Gastroesophageal sphincter (tissue), 4 donors: ENCODE measurements at regions not wholly inside any gene's neighbourhood (a gene's known extent, or its start where the extent isn't known, plus 50 kb on each side); places are given as distances from the start of the nearest gene placed in this dataset.

ENCODE experiments used
- ATAC-seq: fragments of 150-250 bp; one replicate; pipeline ENCODE4 v1.9.1; 2016; ENCODE audit warnings: mild to moderate bottlenecking, moderate library complexity
- H3K27ac ChIP-seq, 4 donors: fragments of 200-600 bp; sonication (generic) in 3 of 4; 1 replicate in 3 of 4; 2 replicates in 1 of 4; pipeline ENCODE4 v1.5.1; 2016 to 2019
- H3K27me3 ChIP-seq: fragments of 200-600 bp; sonication (generic); one replicate; pipeline ENCODE4 v1.5.1; 2019
- H3K36me3 ChIP-seq, 2 donors: fragments of 200-600 bp; sonication (generic); one replicate each; pipeline ENCODE4 v1.5.1; 2019; ENCODE audit warnings: control low read depth in 1 of 2
- H3K4me1 ChIP-seq, 3 donors: fragments of 200-600 bp; sonication (generic); 1 replicate in 2 of 3; 2 replicates in 1 of 3; pipeline ENCODE4 v1.5.1; 2016 to 2019; ENCODE audit warnings: control low read depth in 2 of 3
- H3K4me3 ChIP-seq, 2 donors: fragments of 200-600 bp; sonication (generic); one replicate each; pipeline ENCODE4 v1.5.1; 2019; ENCODE audit warnings: mild to moderate bottlenecking in 1 of 2, moderate library complexity in 1 of 2
- H3K9me3 ChIP-seq, 3 donors: fragments of 200-600 bp; sonication (generic); one replicate each; pipeline ENCODE4 v1.5.1; 2017 to 2019; ENCODE audit warnings: control low read depth in 2 of 3
- EP300 ChIP-seq: sonication (generic); formaldehyde crosslinking; IDR thresholded peaks from one replicate; pipeline ENCODE4 v1.6.1; 2017; ENCODE audit warnings: antibody characterized with exemption, mild to moderate bottlenecking
- POLR2A ChIP-seq, 2 donors: fragments of 450-650 bp; IDR thresholded peaks; one replicate each; pipeline ENCODE4 v1.6.1; 2017; ENCODE audit warnings: antibody characterized with exemption in 2 of 2, mild to moderate bottlenecking in 2 of 2, moderate library complexity in 1 of 2
- POLR2AphosphoS5 ChIP-seq: sonication (generic); formaldehyde crosslinking; IDR thresholded peaks from one replicate; pipeline ENCODE4 v1.6.1; 2017; ENCODE audit warnings: antibody characterized with exemption
- WGBS, 2 donors: methylation state at CpG; one replicate each; pipeline ENCODE4 v1.1.5; 2018; ENCODE audit warnings: low coverage in 1 of 2; 5-methylcytosine and 5-hydroxymethylcytosine counted together
- TF ChIP-seq, protein P1 (sequence below), 4 experiments: fragments of 200-600 bp in 2 of 4; fragments of 450-650 bp in 2 of 4; sonication (generic) in 1 of 4; IDR thresholded peaks; one replicate each; pipeline ENCODE4 v1.5.1; 2017 to 2019; ENCODE audit warnings: antibody characterized with exemption in 4 of 4, mild to moderate bottlenecking in 2 of 4, moderate library complexity in 2 of 4

DNA sequence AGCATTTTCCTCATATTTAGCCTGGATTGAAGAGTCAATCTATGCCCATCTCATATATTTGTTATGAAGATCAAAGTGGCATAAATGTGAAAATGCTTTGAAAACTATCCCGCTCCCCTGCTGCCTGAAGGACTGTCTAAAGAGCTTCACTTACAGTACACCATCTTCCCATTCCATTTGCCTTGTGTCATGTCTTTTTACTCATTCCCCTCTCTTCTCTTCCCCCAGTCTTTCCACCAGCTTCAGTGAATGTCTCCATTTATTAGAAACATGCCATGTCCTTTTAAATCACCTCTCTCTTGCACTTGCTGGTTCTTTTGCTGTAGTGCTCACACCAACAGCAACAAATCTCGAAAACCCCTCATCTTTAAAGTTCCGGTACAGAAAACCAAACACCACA lies 192.7 kb upstream of the SGCD start:
- 94 to 95% methylated on average over 2 to 3 of the region's 3 CpGs for WGBS, 2 donors
- Histone ChIP-seq H3K27ac (no peak overlapping the region), H3K9me3 (no peaks in the 10 kb centered on the region), H3K4me3 (no peak overlapping the region), H3K4me1 (no peaks in the 10 kb centered on the region), H3K27me3 (no peaks in the 10 kb centered on the region), H3K36me3 (no peaks in the 10 kb centered on the region)
- TF ChIP-seq EP300 (no peak), POLR2AphosphoS5 (no peak), POLR2A (IDR thresholded peaks at IDR 0.05) (no peak)
- TF ChIP-seq, protein P1, sequence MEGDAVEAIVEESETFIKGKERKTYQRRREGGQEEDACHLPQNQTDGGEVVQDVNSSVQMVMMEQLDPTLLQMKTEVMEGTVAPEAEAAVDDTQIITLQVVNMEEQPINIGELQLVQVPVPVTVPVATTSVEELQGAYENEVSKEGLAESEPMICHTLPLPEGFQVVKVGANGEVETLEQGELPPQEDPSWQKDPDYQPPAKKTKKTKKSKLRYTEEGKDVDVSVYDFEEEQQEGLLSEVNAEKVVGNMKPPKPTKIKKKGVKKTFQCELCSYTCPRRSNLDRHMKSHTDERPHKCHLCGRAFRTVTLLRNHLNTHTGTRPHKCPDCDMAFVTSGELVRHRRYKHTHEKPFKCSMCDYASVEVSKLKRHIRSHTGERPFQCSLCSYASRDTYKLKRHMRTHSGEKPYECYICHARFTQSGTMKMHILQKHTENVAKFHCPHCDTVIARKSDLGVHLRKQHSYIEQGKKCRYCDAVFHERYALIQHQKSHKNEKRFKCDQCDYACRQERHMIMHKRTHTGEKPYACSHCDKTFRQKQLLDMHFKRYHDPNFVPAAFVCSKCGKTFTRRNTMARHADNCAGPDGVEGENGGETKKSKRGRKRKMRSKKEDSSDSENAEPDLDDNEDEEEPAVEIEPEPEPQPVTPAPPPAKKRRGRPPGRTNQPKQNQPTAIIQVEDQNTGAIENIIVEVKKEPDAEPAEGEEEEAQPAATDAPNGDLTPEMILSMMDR (IDR thresholded peaks at IDR 0.05) = no peak
- no peak for ATAC-seq

DNA sequence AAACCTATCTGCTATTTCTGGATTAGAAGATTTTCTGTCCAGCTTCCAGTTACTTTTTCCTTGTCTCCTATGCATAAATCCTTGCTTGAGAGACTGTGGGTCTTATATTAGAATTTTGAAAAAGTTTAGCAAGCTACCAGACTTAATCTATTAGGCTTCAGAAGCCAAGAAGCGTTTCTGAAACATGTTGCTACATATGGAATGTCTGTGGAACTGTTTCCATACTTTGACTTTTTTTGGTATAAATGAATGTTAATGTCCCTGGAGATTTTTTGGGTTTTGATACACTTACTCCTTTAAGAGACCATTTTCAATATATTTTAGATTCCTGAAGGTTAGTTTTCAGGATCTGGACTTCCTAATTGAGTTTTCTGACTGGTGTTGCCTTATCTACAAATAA lies 191.4 kb upstream of the SGCD start:
- Histone ChIP-seq H3K4me1 (no peaks in the 10 kb centered on the region), H3K4me3 (no peak overlapping the region), H3K9me3 (no peaks in the 10 kb centered on the region), H3K27ac (no peak overlapping the region), H3K27me3 (no peaks in the 10 kb centered on the region), H3K36me3 (no peaks in the 10 kb centered on the region)
- 69 to 92% methylated on average over 1 of the region's 1 CpG for WGBS, 2 donors
- ATAC-seq = no peak
- TF ChIP-seq EP300 (no peak), POLR2A (IDR thresholded peaks at IDR 0.05) (no peak), POLR2AphosphoS5 (no peak)
- TF ChIP-seq, protein P1 (IDR thresholded peaks at IDR 0.05) = no peak

DNA sequence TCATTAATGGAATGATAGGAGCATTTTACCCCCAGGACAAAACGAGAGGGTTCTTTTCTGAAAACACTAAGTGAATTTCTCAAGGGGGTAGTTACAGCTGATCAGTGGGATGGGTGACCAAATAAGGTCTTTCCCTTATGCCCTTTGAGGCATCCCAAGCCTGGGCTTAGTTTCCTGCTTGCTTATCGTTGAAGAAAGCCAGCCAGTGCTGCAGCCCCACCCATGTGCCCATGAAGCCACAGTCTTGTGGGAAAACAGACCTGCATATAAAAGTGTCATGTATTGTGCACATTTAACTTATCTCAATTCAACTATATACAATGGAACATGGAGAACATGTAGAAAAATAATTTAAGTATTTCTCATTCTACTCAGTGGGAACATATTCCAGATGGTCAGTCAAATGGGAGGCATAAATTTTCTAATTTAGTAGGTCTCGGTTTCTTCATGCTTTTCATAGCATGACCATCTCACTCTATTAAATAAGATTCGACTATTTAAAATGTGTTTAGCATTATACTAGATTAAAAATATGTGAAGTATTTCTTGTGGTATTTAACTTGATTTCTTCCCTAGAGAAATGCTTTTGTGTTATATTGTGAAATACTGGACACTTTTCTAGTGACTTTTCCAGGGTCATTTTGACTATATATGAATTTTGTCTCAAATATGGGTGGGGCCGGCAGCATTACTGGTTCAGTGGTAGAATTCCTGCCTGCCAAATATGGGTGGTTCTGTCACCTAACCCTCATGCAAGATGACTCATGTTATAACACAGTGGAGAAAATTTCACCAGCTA lies 189.7 kb upstream of the SGCD start:
- no peaks in the 10 kb centered on the region for H3K4me1 ChIP-seq
- H3K36me3 ChIP-seq = no peaks in the 10 kb centered on the region
- H3K4me3 ChIP-seq = no peak overlapping the region
- no peaks in the 10 kb centered on the region for H3K27me3 ChIP-seq
- no peaks in the 10 kb centered on the region for H3K9me3 ChIP-seq
- WGBS, 2 donors = 62 to 63% methylated on average over 4 to 5 of the region's 5 CpGs
- no peak for ATAC-seq
- no peak for TF ChIP-seq POLR2AphosphoS5
- TF ChIP-seq POLR2A (IDR thresholded peaks at IDR 0.05) = no peak
- no peak for TF ChIP-seq EP300
- TF ChIP-seq, protein P1 (IDR thresholded peaks at IDR 0.05) = no peak
- no peak overlapping the region for H3K27ac ChIP-seq

DNA sequence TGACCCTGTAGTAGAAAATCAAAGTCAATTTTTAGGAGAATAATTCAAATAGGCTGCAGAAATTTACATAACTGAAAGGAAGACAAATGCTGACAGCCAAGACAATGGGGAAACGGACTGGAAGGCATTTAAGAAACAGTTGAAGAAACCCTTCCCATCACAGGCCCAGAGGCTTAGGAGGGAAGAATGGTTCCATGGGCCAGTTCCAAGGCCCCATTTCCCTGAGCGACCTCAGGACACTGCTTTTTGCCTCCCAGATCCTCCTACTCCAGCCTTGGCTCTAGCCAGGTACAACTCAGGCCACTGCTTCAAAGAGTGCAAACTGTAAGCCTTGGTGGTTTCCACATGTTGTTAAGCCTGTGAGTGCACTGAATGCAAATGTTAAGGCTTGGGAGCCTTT lies 184.1 kb upstream of the SGCD start:
- 85 to 89% methylated on average over 1 to 2 of the region's 2 CpGs for WGBS, 2 donors
- Histone ChIP-seq H3K27ac (no peak overlapping the region), H3K4me1 (no peaks in the 10 kb centered on the region), H3K36me3 (no peaks in the 10 kb centered on the region), H3K4me3 (no peak overlapping the region), H3K27me3 (no peaks in the 10 kb centered on the region), H3K9me3 (peaks cover 0 to 10% (median 0%) of the 10 kb centered on the region in 3 donors)
- no peak for ATAC-seq
- TF ChIP-seq EP300 (no peak), POLR2AphosphoS5 (no peak), POLR2A (IDR thresholded peaks at IDR 0.05) (no peak)
- TF ChIP-seq, protein P1 (IDR thresholded peaks at IDR 0.05) = no peak

DNA sequence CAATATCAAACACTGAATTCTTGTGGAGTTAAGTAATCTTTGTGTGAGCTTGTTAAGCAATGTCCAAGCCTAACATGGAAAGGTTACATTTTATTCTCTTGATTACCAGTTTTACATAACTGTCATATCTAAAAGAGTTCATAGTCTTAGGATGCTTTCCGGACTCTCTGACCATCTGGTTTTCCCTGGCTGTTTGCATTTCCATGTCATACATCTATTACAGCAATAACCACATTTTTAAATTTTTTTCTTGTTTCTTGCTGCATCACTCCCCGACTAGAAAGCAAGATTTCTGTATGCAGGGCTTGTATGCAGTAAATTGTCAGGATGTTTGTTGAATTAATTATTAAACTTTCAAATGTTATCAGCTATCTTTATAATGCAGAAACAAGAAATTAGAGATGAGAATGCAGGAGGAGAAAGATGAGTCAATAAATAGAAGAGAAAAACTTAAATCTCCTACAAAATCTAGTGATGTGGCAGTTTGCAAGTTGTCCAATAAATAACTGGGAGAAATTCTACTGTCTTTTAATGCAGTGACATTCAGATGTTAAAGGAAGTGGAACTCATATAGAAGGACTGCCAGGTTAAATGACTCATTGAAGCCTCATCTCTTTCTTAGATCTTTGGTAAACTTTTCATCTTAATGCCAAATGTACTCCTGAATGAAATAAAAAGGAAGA lies 179.6 kb upstream of the SGCD start:
- Histone ChIP-seq H3K36me3 (no peaks in the 10 kb centered on the region), H3K9me3 (peaks cover 0 to 10% (median 0%) of the 10 kb centered on the region in 3 donors), H3K4me1 (no peaks in the 10 kb centered on the region), H3K4me3 (no peak overlapping the region), H3K27ac (no peak overlapping the region), H3K27me3 (no peaks in the 10 kb centered on the region)
- 26 to 55% methylated on average over 2 of the region's 2 CpGs for WGBS, 2 donors
- no peak for ATAC-seq
- TF ChIP-seq POLR2AphosphoS5 (no peak), EP300 (no peak), POLR2A (IDR thresholded peaks at IDR 0.05) (no peak)
- TF ChIP-seq, protein P1 (IDR thresholded peaks at IDR 0.05) = no peak
